Stimulated activated naive CD4-positive, alpha-beta T cell treated with Interleukin-2 at 50 U/mL for 16 hours (primary cell): ENCODE measurements at regions not wholly inside any gene's neighbourhood (a gene's known extent, or its start where the extent isn't known, plus 50 kb on each side); places are given as distances from the start of the nearest gene placed in this dataset.

Experiments used
- DNase-seq: peaks from one replicate; lab custom pipeline; 2025; lab: John Stamatoyannopoulos, UW

DNA sequence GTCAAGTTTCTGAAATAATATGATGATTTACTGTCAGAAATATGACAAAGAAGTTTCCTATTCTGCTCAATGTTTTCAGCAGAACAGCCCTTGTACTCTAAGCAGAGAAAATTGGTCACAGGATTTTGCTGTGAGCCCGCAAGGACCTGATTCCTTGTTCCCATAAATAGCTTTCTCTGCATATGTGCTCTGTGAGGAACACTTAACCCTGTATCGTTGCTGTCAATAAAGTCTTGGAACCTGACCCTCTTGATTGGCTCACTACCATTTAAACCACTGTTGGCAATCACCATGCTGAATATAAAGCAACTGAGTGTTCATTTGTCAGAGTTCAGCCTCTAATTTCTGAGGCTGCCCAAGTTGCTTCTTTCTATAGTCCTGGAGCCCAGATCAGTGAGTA, 158.2 kb upstream of the NOCT start:
- no peak for DNase-seq

DNA sequence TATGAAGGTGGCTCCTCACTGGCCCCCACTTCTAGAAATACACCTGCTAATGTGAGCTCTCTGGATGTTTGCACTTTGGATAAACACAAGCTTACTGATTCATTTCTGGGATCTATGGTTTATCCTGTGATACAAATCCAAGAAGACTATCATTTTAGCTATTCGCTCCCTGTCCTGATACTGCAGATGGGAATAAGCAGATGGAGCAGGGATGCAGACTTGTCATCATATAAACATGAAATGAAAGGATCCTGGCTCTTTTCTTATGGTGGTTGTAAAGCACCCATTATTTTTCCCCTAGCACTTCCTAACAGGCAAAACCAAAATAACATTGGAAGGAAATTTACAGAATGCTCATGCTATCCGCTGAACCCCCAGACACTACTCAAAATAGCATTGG, 162.9 kb upstream of the NOCT start:
- DNase-seq = no peak

DNA sequence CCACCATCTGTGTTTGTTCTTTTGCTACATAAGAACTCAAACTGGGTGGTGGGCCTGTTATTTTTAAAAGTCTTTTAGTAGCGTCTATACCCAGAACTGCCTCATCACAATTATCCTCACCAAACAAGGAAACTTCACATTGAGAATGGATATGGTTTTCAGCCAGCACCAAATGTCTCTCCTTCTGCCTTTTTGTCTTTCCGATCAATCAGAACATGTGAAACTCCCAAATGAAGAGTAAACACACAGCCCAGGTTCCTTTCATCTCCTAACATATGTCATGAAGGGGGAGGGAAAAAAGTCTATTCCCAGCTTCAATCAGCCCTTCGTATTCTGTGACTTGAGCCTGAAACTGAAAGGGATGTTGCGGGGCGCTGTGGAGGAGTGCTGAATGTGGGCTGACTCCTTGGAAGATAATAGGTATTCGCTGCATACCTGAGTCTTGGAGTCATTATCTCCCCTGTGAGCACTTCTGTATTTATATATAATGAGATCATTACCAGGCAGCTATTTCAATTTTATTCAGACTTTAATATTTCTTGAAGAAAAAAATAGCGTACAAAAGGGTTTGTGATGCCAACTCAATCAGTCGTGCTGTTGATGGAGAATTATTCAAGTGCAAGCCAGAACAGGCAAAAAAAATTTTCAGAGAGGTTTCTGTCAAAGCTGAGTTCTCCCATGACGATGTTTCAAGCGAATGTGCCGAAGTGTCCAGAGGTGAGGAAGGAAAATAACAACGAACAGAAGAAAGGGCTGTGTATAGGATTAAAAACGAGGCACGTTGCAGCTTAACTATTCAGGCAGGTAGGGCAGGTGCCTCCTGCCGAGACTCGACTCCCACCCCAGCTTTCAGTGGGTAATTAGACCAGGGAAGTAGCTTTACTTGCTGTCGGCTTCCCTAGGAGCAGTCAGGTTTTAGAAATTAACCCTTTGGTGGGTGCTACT, 163.9 kb upstream of the NOCT start:
- DNase-seq = no peak

DNA sequence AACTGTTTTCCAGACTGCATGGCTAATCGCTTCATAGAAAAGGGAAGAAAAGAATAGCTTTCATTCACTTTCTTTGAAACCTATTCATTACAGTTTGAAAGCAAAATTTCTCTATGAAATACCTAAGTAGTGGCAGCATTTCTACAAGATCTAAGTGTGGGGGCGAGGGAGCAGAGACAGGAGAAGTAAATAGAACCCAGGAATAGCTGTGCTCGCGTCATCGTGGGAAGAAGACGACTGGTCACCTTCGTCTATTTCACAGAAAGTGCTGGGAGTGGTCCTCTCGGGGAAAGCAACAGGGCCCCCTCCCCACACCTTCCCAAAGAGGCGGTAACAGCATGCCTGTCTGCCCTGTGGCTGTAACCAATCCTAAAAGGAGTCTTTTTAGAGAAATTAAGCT, 169.9 kb upstream of the NOCT start:
- no peak for DNase-seq

DNA sequence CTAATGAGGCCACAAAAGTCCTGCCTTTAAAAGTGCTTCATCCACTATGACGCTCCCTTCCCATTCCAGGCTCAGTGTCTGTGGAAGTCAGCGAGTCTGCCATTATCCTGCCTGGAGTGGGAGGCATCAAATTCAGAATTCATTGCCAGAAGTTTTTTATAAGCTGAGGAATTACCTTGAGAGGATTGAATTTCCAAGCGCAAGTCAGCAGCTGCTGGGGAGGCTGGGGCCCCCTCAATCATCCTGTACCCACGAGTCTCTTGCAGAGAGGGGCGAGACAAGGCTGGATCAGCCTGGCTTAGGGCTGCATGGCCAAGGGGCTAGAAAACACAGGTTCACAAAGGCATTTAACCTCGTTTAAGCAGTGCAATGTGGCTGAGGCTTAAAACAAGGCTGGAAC, 170.5 kb upstream of the NOCT start:
- DNase-seq = no peak

DNA sequence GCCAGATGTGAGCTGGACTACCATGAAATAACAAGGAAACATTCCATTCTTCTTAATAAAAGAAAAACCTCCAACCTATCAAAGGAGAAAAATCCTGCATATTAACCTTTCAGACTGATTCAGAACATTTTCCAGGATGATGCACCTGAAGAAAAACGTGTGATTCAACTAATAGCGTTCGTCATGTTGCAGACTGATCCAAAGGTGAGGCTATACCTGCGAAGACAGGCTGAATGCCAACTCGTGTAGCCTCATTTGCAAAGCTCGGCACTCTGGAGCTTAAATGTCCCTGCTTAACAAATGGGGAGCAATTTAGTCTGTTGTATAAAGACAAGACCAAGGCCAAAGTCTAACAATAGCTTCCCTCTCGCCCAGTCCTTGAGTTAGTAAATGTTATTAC, 172.0 kb upstream of the NOCT start:
- DNase-seq = no peak

DNA sequence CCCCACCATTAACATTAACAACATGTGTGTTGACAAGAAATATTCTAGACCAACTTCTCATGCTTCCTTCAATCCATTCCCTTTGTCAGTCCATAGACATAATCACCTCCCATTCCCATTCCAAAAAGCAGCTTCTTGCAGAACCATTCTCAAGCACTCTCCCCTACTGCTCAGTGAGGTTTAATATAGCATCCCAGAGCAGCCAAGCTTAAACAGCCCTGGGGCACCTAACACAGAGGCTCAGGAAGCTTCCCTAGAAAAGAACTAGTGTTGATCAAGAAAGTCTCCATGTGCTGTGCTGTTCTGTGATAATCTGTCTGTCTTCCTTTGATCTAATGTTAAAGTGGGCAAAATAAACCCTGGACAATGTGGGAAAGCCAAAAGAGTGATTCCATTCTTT, 174.2 kb upstream of the NOCT start:
- DNase-seq = no peak

DNA sequence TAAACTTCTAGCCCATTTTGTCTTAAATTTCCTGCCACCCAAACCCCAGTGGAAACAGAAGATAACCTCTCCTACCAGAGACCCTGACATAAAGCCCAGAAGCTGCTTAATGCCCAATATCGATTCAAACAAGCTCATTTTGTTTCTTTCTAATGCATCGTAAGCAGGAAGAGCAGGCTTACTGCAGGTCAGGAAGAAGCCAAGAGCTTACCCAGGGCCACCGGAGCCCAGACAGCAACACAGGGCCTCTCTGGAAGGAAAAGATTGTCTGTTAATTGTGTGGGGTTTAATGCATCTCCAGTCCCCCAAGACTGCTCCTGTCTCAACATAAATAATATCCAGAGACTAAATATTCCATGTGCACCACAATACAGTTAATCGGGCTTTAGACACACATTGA, 177.3 kb upstream of the NOCT start:
- no peak for DNase-seq

DNA sequence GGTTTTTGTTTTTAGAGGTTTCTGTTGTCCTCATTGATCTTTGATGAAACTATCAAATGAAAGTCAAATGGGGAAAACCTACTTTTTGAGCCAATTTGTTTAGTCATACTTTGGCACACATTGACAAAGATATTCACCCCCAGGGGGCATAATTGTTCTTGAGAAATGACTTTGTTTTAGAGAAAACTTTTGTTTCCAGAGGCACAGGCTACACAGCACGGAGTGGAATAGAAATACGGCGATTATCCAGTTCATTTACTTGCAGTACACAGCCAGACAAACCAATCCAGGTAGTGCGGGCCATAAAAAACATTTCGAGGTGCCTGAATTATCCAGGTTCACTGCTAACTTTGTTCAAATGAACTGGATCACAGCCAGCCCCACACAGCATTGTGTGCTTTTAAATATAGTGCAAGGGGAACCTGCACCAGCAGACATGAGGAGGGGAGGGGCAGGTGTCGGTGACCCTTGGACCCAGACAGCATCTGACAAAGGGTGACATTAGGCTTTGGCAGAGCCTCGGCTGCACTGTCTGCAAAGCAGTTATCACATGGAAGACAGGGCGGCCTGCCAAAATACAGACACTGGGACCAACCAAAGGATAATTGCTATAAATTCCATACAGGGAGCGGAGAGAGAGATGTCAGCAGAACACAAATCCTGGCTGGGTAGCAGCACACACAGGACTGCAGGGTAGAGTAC, 179.6 kb upstream of the NOCT start:
- DNase-seq = no peak

DNA sequence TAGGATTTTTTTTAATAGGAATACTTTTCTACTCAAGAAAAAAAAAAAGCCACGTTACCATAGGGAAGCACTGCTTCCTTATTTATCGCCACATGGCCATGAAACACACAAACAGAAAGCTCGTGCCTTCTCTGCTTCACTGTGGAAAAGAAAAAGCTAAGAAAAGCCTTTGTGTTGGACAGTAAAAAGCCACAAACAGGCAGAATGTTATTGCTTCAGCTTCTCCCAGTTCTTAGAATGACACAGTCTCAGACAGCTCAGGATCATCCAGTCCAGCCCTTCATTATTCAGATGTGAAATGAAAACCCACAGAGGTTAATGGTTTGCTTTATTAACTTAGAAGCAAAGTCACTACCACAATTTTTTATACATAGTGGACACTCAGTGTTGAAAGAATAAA, 181.6 kb upstream of the NOCT start:
- DNase-seq = no peak

DNA sequence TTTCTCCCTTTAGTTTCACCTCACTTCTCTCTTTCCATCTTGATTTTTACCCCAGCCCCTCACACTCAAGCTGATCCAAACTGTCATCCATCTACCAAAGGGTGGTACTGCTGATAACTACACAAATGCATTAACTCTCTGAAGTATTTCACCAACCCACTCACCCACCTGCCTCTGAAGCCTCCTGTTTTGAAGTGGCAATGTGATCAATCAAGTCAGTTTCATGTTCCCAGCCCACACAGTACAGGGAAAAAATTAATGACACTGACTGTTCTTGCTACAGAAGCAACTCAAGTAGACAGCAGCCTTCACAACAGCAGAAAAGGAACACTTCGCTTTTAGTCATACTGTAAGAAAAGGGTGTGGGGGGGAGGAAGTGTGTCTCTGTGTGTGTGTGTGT, 183.0 kb upstream of the NOCT start:
- no peak for DNase-seq

DNA sequence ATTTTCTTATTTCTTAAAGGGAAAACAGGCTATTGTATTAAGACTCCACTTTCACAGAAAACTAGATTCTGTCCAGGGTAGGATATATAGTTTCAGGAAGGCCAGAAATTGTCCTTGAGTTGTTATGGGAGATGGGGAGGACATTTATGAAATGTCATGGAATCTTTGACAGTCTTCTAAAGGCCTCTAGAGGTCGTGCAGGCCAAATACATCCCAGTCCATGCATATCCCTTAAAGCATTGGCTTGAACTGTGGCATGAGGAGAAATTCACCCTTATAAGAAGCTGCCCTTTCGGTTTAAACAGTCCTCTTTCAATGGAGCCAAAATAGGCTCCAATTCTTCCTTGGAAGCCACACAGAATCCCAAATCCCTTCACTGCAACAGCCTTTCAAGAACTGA, 183.6 kb upstream of the NOCT start:
- no peak for DNase-seq

DNA sequence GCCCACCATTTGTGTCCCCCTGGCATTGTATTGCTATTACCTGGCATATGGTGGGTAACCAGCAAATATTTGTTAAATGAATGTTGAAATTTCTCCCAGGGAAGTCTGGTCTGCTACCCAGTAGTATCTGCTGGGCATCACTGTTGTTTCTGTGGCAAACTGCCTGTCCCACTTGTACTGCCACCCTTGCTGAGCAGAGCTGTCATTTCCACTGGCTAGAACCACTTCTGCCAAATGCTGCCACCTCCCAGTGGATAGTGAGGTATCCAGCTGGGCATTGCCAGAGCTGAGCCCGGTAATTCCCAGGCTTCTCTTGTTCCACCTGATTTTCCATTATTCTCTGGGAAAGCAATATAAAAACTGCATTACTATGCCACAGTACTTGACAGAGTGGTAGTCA, 186.7 kb upstream of the NOCT start:
- DNase-seq = no peak

DNA sequence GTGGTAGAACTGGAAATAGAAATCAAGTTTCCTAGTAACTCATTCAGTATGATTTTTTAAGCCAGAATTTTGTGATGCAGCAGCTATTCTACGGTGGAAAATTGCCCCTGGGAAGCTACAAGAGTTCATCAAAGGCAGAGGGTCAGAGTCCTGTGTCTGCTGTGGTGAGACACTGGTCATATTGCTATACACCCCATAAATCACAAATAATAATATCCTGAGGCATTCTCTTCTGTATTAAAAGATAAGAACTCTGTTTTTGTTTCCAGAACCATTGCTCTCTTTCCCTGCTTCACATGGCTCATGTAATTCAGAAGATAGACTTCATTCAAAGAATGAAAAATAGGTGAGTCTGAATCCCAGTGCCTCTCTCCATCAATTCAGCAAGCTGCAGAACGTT, 188.8 kb upstream of the NOCT start:
- DNase-seq = no peak

DNA sequence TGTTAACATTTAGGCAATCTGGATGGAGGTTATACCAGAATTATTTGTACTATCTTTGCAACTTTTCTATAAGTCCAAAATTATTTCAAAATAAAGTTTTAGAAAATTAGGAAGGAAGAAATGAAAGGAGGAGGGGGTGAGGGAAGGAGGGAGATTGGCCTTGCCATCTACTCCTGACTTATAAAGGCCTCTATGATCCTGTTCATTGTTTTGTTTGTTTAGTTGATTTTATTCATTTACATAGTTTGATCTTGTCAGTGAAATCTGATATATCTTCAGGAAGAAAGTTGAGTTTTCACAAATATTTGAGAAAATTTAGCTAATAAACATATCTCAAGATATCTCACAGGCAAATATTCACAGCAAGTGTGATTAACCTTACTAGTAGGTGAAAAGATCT, 189.3 kb upstream of the NOCT start:
- DNase-seq = no peak

DNA sequence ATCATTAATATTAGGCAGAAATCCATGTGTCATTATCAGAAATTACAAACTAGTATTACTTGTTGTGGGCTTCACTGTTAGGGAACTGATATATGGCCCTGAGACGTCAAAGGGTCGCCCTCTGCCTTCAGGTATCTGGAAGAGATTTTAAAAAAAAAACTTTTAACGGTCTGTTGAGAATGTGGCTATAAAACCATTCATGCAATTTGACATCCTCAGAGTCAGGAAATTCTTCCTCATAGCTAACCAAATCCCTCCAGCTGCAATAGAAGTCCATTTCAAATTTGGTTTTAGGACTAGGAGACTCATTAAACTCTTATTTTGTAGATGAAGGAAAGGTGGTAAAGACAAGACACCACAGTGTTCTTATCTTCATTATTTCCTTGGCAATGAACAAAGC, 194.2 kb upstream of the NOCT start:
- DNase-seq = no peak

DNA sequence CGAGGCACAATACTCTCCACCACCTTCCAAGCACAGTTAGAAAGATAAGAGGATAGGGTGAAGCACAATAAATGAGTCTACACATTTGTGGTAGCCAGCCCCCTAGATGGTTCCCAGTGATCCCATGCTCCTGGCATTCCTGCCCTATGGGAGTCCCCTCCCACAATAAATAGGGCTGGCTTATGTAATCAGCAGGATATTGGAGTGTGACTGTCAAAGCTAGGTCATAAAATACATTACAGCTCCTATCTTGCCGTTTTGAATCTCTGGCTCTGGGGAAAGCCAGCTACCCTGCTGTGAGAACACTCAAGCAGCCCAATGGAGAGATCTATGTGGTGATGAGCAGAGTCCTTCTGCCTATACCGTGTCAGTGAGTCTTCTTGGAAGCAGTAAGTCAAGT, 198.7 kb upstream of the NOCT start:
- DNase-seq = no peak

DNA sequence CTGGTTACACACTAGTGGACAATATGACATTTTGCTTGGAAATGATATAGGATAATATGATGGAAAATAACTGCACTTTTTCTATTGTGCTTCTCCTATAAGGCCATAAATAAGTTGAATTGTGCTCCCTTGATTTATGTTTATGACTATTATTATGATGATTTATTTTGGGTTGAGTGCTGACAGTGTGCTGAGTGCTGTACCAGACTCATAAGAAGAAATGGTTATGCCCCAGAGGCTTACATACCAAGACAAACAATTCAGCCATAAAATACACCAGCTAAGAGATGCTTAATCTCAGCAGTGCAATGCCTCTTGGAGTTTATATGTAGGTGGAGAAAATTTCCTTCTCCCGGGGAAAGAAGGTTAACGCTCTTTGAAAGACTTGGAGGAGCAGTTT, 199.8 kb upstream of the NOCT start:
- no peak for DNase-seq

DNA sequence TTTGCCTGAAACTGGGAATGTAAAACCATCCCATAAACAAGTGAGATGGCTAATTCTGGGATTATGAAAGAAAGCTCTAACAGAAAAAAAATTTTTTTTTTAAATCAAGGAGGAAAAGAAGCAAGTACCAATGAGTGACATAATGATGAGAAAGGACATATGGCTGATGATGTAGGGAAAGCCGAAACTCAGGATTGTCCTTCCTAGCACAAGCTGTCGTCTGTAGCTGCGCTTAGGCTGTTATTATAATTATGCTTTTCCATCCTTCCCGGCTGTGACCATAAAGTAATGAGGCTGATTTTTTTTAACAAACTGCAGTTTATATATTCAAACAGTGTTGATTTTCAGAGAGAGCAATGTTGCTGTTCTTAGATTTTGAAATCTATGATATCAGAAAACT, 209.8 kb upstream of the NOCT start:
- no peak for DNase-seq

DNA sequence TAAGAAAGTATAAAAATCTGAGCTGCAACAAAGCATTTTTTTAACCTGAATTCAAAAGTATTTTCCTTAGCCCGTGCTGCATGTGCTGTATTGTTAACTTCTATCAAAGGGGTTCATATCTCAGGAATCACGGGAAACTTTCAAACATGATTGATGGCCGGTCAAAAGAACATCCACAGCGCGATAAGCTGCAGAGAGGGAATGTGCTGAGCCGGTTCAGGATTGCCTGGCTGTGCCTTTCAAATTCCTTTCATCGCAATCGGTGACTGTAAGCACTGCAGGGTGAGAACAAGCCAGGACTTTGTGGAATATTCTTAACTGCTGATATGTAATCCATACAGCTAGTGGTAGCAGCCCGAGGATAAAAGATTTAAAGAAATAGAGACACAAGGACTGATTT, 210.9 kb upstream of the NOCT start:
- no peak for DNase-seq

DNA sequence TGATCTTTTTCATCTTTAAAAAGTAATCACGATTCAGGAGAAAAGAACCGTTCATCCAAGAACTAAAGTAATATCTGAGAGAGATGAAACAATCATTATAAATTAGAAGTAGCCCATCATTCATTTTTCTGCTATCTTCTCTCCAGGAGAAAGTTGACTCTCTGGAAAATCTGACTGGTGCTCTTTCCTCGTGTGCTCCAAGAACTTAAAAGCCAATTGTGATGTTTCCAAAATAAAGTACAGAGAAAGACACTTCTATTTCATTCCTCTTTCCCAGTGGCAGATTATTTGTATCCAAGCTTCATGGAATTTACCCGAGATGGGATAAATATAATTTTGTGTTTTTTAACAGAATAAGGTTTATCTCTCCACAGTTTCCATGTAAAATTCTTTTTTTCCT, 212.5 kb upstream of the NOCT start:
- DNase-seq = no peak

DNA sequence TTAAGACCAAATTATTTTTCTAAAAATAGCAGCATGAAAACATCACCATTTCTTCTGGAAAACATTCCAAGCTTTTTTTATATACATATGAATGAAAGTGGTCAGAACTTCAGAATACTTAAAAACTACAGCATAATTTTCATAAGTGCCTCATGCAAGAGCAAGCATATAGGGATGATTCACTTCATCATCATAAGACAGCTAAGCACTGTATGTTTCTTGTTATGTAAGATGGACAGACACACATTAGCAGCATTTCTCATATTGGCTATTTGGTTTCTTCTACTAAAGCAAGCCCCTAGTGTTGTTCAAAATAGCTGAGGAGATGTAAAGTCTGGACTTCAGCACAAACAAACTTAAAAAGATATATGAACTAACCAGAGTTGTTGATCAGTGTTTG, 213.1 kb upstream of the NOCT start:
- no peak for DNase-seq

DNA sequence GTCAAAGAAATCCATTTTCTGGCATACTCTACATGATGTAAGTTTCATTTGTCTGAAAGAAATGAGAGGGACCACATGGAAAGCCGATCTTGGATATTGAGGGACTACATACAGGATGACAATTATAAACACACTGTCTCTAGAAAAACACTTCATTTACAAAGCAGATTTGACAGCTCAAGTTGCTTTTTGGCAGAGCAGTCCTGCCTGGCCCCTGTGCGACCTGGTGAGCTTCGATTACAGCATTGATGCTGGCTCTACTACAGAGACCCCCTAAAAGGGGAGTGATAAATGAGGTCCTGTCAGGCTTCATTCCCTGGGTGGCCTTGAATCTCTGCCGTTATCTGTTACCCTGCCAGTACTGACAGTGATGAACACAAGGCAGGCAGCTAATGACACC, 215.2 kb upstream of the NOCT start:
- DNase-seq = no peak

DNA sequence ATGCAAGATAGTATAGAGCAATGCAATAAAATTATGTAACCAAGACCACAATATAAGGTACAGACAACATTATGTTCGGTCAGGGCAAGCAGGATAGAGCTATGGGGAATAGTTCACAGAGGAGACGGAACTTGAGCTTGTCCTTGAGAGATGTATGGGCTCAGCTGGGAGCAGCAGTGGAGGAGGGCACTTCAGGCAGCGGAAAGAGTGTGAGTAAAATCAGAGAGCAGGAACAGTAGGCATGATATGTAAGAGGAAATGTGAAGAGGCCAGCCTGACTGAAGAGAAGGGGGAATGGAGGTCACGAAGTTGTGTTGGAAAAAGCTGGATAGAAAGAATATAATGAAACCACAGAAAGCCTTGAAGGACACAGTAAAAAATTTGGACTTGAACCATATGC, 217.2 kb upstream of the NOCT start:
- no peak for DNase-seq
